IPS-NIHi11 (cell line): ENCODE measurements at regions not wholly inside any gene's neighbourhood (a gene's known extent, or its start where the extent isn't known, plus 50 kb on each side); places are given as distances from the start of the nearest gene placed in this dataset.

Experiments used
- DNase-seq: peaks from one replicate; pipeline ENCODE4 v3.0.0; 2012; ENCODE audit warnings: mixed read lengths, low spot score

GRCh38 chr2:49487139-49487538, 332.8 kb upstream of the FSHR start:
- DNase-seq = no peak

GRCh38 chr2:49480520-49480919, 326.2 kb upstream of the FSHR start:
- no peak for DNase-seq

DNA sequence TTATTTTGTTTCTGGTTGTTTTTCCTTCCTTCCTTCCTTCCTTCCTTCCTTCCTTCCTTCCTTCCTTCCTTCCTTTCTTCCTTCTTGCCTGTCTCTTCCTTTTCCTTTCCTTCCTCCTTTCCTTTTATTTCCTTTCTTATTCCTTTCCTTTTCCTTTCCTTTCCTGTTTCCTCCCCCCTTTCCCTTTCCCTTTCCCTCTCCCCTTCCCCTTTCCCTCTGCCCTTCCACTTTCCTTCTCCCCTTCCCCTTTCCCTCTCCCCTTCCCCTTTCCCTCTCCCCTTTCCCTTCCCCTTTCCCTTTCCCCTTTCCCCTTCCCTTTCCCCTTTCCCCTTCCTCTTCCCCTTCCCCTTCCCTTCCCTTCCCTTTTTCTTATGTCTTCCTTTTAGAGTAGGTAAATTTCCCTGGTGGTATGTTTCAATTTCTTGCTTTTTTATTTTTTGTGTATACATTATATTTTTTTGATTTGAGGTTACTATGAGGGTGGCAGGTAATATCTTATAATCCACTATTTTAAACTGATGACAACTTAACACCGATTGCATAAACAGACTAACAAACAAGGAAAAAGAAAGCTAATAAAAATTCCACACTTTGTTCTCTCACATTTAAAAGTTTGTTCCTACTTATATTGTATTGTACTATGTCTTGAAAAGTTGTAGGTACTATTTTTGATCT, 311.0 kb upstream of the FSHR start:
- no peak for DNase-seq

DNA sequence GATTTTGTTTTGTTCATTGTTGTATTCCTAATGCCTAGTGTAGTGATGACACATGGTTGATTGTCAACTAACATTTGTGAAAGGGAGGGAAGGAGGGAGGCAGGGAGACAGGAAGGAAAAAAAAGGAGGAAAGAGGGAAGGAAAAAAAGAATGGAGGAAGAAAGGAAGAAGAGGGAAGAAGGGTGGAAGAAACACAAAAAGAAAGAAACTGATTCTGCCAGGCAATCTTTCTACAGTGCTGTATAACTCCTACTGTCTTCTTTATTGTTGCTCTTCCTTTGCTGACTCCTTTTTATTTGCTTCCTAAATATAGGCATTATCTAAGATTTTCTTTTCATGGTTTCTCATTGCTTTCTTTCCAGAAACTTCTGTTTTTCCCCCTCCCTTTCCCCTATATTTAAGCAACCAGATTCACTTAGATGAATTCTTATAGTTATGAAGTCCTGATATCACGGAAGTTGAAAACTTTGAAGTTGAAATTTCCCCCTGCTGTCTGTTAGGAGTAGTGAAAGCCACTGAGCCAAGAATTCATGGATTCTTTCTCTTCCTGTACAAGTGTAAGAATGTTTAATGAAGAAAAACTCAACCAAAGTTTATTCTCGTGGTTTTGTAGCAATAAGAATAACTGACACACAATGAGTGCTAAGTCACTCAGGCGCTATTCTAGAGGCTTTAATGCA, 305.1 kb upstream of the FSHR start:
- DNase-seq = no peak

DNA sequence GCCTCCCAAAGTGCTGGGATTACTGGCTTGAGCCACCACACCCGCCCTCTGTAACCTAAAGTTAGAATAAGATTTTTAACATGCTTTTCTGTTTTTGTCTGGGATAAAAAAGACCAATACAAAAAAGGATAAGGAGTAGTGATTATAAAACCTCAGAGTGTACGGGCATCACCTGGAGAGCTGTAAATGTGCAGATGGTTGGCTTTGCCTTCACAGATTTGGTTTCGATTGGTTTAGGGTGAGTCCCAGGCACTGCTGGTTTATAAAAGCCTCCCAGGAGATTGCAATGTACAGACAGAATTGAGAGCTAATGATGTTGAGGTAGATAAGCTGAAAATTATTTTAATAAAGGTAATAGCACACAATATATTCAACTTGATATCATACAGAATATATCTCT, 289.7 kb upstream of the FSHR start:
- DNase-seq = no peak

DNA sequence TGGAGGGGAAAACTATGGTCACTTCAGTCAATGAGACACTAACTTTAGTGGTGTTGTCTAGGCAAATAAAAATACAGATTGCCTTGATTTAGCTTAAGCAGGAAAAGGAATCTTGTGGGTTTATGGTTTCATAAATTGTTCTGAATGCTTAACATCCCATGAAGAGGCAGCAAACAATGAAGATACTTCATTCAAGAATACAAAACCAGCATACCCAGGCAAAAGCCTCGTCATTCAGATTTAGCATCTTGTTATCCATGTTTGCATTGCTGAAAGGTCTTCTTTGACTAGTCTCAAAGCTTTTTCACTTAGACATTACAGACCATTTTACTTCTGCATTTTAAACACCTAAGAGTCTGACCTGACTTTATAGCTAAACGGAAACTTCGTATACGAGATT, 272.7 kb upstream of the FSHR start:
- no peak for DNase-seq

- no peak for DNase-seq
Measured at GRCh38 chr2:49416252-49416651, 261.9 kb upstream of the FSHR start.

GRCh38 chr2:49404108-49404507, 249.8 kb upstream of the FSHR start:
- DNase-seq = peak; percentile 9

DNA sequence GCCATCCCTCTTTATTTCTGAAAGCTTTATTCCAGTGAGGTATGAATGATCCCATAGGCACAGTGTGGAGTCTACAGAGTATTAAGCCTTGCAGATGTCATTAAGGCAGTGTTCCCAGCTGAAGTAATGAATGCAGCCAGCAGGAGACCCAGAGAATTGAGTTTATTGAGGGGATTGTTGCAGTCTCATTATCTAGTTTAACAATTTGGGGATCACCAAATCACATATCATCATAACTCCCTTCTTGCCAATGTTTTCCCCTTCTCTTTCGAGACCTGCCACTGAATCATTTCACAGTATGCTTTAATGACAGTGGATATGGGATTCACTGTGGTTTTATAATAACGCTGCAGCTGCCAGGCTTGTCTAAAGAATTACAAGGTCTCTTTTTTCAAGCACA, 249.3 kb upstream of the FSHR start:
- DNase-seq = no peak

DNA sequence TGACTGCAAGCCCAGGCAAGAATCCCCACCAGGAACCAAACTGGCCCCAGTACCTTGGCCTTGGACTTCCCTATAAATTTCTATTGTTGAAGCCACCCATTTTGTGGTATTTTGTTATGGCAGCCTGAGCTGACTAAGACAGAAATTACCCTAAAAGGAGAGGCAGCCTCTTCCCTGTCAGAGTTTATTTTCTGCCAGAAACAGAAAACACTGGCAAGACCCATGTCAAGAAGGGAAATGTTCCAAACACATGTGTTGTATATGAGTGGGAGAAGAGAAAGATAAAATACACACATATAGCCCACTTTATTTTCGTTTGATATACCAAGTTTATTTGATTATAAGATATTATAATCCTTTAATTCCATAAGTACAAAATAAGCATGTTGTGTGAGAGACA, 225.1 kb upstream of the FSHR start:
- no peak for DNase-seq

GRCh38 chr2:49371128-49371701, 216.9 kb upstream of the FSHR start:
- no peak for DNase-seq

DNA sequence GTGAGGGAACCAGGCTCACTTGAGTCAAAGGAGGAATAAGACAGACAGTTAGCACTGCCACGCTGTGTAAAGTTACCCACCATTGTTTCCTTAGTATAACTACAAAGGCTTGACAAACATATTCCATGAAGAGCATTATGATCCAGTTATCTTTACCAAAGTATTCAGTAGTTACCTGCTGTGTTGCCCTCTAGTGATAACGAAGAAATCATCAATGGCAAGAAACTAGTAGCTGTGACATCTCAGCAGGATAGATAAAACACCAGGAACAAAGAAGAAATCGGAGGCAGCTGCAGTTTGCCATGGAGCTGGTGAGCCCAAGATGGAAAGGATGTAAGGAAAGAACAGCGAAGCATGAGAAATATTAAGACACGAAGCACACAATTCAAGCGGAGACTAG, 215.3 kb upstream of the FSHR start:
- DNase-seq = no peak

DNA sequence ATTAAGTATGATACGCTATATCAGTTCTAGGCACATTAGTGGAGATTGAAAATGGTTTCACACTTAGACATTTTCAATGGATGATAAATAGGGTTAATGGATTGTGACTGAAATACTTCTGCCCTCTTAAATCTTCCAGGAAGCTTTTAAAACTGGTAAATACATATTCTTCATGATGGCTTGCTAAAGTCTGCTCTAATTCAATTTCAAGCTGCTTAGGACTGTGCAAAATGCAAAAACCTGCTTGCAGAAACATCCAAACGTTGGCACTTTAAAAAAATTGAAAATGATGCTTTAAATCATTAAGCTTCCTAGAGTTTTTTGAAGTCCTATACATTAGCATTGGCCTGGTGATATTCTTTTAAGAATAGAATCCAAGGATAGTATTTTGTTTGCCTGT, 214.8 kb upstream of the FSHR start:
- no peak for DNase-seq

GRCh38 chr2:49367003-49367402, 212.7 kb upstream of the FSHR start:
- DNase-seq = no peak

DNA sequence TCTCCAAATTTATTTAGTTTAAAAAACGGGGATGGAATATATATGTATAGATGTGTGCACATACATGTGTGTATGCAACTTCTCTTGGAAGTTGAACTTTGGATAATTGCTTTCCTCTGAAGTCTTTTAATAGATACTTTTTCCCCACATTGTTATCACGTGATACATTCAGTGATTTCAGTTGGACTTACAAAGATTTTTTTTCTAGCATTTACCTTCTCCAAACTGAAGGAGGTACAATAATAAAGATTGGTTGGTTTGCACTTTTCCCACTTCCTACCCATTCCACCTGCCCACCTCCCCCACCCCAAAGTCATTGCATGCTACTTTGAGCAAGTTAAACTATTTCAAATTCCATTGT, 206.1 kb upstream of the FSHR start:
- DNase-seq = no peak

GRCh38 chr2:49359721-49360406, 205.5 kb upstream of the FSHR start:
- DNase-seq = peak; percentile 14

GRCh38 chr2:49355611-49356010, 201.3 kb upstream of the FSHR start:
- no peak for DNase-seq

DNA sequence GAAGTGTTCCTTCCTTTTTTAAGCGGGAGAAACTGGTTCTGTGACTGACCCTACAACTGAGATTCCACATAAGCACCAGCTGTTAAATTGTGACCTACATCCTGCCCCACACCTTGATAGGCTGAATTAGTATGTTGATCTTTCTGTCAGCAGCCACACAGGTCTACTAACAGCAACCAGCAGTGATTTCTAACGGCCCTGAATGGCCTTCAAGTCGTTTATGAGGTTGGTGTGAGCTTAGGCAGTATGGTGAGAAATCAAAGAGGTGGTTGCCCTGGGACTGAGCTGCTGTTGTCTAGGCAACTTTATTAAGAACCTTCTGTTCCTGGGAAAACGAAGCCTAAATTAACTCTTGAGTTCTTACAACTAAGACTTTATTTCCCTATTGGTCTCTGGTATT, 197.2 kb upstream of the FSHR start:
- DNase-seq = no peak

DNA sequence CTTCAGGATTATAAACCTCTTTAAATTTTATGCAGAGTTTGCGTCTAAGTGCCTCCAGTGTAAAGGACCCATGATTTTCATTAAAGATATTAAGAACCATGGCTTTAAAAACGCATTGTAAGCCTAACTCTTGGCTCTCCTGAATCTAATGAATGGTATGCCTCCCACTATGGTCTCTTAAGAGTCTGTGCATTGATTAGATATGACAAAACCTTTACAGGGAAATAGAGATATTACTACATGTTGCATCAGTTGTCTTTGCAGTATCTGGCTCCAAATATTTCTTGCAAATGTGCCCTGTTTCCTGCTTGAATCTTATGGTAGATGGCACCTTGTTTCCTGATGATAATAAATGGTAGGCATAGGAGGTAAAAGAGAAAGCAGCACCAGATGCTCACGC, 189.3 kb upstream of the FSHR start:
- DNase-seq = no peak

DNA sequence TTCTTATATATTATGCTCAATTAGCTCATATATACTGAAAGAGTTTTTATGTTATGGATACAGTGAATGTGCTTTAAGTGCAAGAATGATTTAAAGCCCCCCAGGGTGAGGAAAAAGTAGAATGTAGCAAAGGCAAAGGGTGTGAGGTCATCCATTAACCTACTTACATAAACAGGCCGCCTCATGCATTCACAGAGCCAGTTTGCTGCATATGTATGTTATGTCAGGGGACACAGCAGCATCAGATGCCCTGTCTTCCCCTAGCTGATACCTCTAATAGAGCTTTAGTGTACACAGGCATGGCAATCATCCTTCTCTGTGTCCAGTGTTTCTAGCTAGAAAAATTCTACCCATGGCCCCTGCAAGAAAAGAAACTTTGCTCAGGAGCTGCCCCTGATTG, 187.8 kb upstream of the FSHR start:
- DNase-seq = no peak

DNA sequence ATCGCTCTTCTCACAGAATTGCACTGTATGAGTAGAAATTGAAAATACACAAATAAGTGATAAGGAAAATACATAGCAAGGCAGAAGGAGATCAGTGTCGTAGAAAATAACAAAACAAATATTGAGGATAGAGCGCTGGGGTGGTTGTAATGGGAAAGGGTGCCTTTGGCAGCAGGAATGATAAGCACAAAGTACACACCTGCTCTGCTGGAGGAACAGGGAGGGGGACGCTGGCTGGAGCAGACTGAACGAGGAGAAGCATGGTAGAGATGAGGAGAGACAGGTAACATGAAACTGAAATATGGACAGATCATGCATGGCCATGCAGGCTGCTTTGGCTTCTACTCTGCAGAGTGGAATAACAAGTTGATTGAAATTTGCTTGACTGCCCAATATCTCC, 181.2 kb upstream of the FSHR start:
- no peak for DNase-seq

DNA sequence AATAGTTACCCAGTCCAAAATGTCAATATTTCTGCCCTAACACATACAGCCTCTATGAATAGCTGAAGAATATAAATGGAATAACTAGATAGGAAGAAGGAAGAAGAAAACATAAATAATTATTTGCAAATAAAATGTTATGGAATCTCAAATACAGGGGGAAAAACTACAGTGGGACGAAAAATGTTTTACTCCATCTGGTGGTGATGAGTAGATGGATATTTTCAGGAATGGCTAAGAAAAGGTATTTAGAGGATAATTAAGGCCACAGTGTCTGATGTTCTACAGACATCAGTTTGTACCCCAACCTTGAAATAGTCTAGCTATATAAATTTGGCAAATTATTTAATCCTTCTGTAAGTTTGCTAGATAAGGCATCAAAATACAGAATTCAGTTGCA, 178.1 kb upstream of the FSHR start:
- DNase-seq = no peak

- DNase-seq = no peak
Measured at GRCh38 chr2:49318531-49318930, 164.2 kb upstream of the FSHR start.
